Activated CD4-positive, alpha-beta T cell treated with anti-CD3 and anti-CD28 coated beads for 24 hours (primary cell): ENCODE measurements at regions not wholly inside any gene's neighbourhood (a gene's known extent, or its start where the extent isn't known, plus 50 kb on each side); places are given as distances from the start of the nearest gene placed in this dataset.

ENCODE experiments used
- DNase-seq, 2 donors: peaks; one replicate each; pipeline ENCODE4 v3.0.0-alpha.2; 2020; ENCODE audit warnings: low read depth in 2 of 2

- no peak for DNase-seq
Observed at GRCh38 chrY:21267164-21267563, 244.0 kb upstream of the RBMY1B start.

GRCh38 chrY:21287769-21288168 lies 223.4 kb upstream of the RBMY1B start:
- DNase-seq = no peak

- no peak for DNase-seq
Observed at GRCh38 chrY:21288908-21289307, 222.2 kb upstream of the RBMY1B start.

- DNase-seq = no peak
Observed at GRCh38 chrY:21295206-21295605, 215.9 kb upstream of the RBMY1B start.

GRCh38 chrY:21302278-21302677 lies 208.9 kb upstream of the RBMY1B start:
- no peak for DNase-seq

- DNase-seq = no peak
Observed at GRCh38 chrY:21315366-21315765, 195.8 kb upstream of the RBMY1B start.
